Upper lobe of right lung (tissue), 1 donor: ENCODE measurements at regions not wholly inside any gene's neighbourhood (a gene's known extent, or its start where the extent isn't known, plus 50 kb on each side); places are given as distances from the start of the nearest gene placed in this dataset.

Experiments
- ATAC-seq: fragments of 200-7000 bp; cut with Tn5 transposase; one replicate; pipeline ENCODE4 v1.9.1; 2020; ENCODE audit warnings: mild to moderate bottlenecking, moderate library complexity
- DNase-seq: peaks from one replicate; pipeline ENCODE4 v3.0.0-alpha.2; 2020
- H3K27ac ChIP-seq: fragments of 200-600 bp; one replicate; pipeline ENCODE4 v1.8.0; 2022
- H3K27me3 ChIP-seq: fragments of 200-600 bp; one replicate; pipeline ENCODE4 v1.8.0; 2022; ENCODE audit warnings: mild to moderate bottlenecking
- H3K36me3 ChIP-seq: fragments of 200-600 bp; one replicate; pipeline ENCODE4 v1.8.0; 2022
- H3K4me1 ChIP-seq: fragments of 200-600 bp; one replicate; pipeline ENCODE4 v1.8.0; 2022
- H3K4me3 ChIP-seq: fragments of 200-600 bp; one replicate; pipeline ENCODE4 v1.8.0; 2022; ENCODE audit warnings: mild to moderate bottlenecking
- H3K9me3 ChIP-seq: fragments of 200-600 bp; one replicate; pipeline ENCODE4 v1.8.0; 2022
- intact Hi-C: fragments of 100-400 bp; cut with DNase I; formaldehyde crosslinking; loops from one replicate; pipeline ENCODE4 v1.11.0; 2022
- TF ChIP-seq, protein P1 (sequence below): fragments of 200-600 bp; IDR thresholded peaks from one replicate; pipeline ENCODE4 v1.8.0; 2022; ENCODE audit warnings: antibody characterized with exemption
- donor health status: DM: no; HTN: yes; CAD: no; lungs with severe emphysema.

DNA sequence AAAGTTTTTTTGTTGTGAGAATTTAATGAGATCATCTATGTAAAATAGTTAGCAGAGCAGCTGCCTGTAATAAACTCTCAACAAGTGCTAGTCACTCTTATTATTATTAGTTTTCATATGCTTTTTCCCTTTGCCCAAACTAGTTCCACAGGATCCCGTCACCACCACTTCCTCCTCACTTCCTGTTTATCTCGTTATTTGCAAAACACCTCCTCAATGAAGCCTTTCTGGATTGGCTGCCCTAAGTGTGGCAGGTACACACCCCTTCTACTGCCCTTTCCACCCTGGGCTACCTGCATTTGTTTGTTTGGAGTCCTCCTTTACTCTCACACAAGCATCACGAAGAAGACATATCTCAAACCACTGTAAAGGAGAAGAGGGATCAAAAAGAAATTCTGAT is 54.4 kb upstream of the KLF3 start:
- Histone ChIP-seq H3K27me3 (no peaks in the 10 kb centered on the region), H3K9me3 (no peaks in the 10 kb centered on the region), H3K4me3 (no peak overlapping the region), H3K36me3 (no peaks in the 10 kb centered on the region), H3K27ac (no peak overlapping the region), H3K4me1 (peaks cover 40% of the 10 kb centered on the region)
- intact Hi-C loops = no loop called here
- TF ChIP-seq, protein P1, sequence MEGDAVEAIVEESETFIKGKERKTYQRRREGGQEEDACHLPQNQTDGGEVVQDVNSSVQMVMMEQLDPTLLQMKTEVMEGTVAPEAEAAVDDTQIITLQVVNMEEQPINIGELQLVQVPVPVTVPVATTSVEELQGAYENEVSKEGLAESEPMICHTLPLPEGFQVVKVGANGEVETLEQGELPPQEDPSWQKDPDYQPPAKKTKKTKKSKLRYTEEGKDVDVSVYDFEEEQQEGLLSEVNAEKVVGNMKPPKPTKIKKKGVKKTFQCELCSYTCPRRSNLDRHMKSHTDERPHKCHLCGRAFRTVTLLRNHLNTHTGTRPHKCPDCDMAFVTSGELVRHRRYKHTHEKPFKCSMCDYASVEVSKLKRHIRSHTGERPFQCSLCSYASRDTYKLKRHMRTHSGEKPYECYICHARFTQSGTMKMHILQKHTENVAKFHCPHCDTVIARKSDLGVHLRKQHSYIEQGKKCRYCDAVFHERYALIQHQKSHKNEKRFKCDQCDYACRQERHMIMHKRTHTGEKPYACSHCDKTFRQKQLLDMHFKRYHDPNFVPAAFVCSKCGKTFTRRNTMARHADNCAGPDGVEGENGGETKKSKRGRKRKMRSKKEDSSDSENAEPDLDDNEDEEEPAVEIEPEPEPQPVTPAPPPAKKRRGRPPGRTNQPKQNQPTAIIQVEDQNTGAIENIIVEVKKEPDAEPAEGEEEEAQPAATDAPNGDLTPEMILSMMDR = no peak
- ATAC-seq (peak; percentile 44), DNase-seq (no peak)

DNA sequence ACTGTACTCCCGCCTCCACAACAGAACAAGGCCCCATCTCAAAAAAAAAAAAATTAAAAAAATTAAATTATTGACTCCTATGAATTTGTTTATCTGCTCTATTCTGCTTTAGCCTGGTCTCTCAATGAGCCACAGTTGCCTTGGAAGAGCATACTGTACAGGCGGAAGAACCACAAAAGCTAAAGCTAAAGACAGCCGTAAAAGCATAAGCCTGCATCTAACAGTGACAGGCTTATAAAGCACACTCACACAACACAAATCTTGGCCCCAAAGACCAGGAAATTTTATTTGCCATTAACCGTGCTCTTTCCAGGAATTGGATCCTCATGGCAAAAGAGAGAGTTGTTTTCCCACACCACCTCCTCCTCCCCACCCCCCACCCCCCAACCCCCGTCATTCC is 53.5 kb upstream of the KLF3 start:
- no peak overlapping the region for H3K27ac ChIP-seq
- intact Hi-C loops = no loop called here
- ATAC-seq = no peak
- H3K36me3 ChIP-seq = no peaks in the 10 kb centered on the region
- peaks cover 40% of the 10 kb centered on the region for H3K4me1 ChIP-seq
- no peaks in the 10 kb centered on the region for H3K9me3 ChIP-seq
- no peaks in the 10 kb centered on the region for H3K27me3 ChIP-seq
- no peak overlapping the region for H3K4me3 ChIP-seq
- TF ChIP-seq, protein P1 = no peak
- DNase-seq = no peak

DNA sequence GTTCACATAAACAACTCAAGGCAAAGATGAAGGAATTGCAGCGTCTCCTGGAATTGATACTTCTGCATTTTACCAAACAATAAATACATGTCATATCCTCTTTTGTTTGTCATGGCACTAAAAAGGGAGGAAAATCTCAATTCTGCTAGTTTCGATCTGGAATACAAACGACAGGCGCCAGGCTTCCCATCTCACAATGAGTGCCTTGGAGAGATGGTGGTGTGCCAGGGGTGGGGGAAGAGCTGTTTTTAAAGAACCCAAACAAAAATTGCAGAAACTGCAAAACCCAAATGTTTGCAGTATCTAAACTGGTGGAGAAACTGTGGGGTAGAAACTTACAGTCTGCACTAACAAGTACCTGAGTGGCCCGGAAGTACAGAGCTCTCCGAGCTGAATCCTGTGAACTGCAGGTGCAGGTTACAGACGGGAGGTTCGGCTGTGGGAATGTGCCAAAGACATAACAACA is 53.0 kb upstream of the KLF3 start:
- H3K27me3 ChIP-seq = no peaks in the 10 kb centered on the region
- ATAC-seq = peak; percentile 69
- DNase-seq = no peak
- no peaks in the 10 kb centered on the region for H3K9me3 ChIP-seq
- no peak overlapping the region for H3K27ac ChIP-seq
- H3K4me1 ChIP-seq = peaks cover 35% of the 10 kb centered on the region
- no peaks in the 10 kb centered on the region for H3K36me3 ChIP-seq
- intact Hi-C loops = no loop called here
- TF ChIP-seq, protein P1 = no peak
- peak overlapping the region; percentile 11 for H3K4me3 ChIP-seq

DNA sequence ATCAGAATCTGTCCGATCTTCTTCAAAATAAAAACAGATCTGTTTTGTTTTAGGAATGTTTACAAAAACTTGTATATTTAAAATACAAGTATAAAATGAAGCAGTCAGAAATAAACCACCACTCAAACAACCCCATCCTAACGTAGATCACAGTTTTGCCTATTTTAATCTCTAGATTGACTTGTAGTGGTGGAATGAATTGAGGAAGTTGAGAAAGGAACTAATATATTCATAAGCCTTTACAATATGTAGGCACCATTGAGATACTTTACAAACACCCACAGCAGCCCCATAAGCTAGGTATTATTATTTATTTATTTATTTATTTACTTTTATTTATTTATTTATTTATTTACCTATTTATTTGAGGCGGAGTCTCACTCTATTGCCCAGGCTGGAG is 52.3 kb upstream of the KLF3 start:
- H3K36me3 ChIP-seq = no peaks in the 10 kb centered on the region
- intact Hi-C loops = no loop called here
- TF ChIP-seq, protein P1 = no peak
- H3K9me3 ChIP-seq = no peaks in the 10 kb centered on the region
- peaks cover 33% of the 10 kb centered on the region for H3K4me1 ChIP-seq
- H3K27ac ChIP-seq = no peak overlapping the region
- no peak overlapping the region for H3K4me3 ChIP-seq
- DNase-seq (no peak), ATAC-seq (no peak)
- no peaks in the 10 kb centered on the region for H3K27me3 ChIP-seq

DNA sequence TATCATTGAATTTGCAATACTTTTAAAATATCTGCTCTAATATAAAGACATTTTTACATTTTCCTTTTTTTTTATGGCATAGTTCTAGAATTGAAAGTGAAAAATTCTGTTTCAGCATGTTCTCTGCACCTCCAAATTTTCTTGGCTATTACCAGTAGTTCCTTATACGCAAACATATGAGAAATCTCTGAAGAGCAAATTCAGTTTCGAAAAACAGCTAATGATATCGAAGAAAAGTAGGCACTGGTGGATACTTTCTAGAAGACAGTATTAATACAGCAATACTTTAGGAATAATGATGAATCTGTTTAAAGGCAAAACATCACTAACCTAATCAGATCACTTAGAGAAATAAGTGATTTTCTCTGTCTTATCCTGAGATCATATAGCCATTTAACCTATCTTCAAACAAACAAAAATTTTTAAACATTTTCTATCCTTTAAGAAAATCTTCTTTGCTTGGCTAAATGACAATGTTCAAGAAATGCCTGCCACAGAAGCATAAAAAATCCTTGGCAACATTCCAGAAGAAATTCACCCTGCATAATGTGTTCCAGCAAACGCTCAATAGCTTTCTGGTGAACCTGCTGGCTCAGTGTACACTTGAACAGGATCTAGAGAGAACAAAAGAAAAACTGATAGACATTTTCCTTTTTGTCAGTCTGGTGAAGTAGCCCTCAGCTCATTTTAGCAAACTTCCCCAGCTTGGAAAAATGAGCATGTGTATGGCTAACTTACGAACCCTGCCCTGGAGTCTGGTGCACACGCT is 51.2 kb upstream of the KLF3 start:
- Histone ChIP-seq H3K4me1 (peaks cover 33% of the 10 kb centered on the region), H3K9me3 (no peaks in the 10 kb centered on the region), H3K27me3 (no peaks in the 10 kb centered on the region), H3K27ac (no peak overlapping the region), H3K36me3 (no peaks in the 10 kb centered on the region), H3K4me3 (no peak overlapping the region)
- intact Hi-C loops = no loop called here
- ATAC-seq = peak; percentile 14
- no peak for DNase-seq
- TF ChIP-seq, protein P1 = no peak
